ENCODE measurements at regions not wholly inside any gene's neighbourhood (a gene's known extent, or its start where the extent isn't known, plus 50 kb on each side); places are given as distances from the start of the nearest gene placed in this dataset.

DNA sequence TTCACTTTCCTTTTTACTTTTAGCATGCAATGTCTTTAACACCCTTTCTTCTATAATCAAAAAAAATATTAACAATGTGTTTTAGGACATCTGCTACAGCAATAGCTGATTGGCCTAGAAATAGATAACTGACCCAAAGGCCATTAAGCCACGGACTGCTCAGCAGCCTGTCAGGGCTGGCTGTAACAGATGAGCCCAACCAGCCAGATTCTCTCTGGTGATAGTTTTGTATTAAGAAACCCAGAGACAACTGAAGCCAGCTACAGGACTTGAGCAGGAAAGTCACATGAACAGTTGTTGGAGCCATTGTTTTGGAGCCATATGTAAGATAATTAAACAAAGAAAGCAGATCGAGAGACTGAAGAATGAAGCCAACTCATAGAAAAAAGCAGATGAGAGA, 80.3 kb downstream of the DDIT4L start:
- TF ChIP-seq, protein P1, sequence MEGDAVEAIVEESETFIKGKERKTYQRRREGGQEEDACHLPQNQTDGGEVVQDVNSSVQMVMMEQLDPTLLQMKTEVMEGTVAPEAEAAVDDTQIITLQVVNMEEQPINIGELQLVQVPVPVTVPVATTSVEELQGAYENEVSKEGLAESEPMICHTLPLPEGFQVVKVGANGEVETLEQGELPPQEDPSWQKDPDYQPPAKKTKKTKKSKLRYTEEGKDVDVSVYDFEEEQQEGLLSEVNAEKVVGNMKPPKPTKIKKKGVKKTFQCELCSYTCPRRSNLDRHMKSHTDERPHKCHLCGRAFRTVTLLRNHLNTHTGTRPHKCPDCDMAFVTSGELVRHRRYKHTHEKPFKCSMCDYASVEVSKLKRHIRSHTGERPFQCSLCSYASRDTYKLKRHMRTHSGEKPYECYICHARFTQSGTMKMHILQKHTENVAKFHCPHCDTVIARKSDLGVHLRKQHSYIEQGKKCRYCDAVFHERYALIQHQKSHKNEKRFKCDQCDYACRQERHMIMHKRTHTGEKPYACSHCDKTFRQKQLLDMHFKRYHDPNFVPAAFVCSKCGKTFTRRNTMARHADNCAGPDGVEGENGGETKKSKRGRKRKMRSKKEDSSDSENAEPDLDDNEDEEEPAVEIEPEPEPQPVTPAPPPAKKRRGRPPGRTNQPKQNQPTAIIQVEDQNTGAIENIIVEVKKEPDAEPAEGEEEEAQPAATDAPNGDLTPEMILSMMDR (conservative IDR thresholded peaks at IDR 0.05): no peak
- TF ChIP-seq ZFX (IDR thresholded peaks at IDR 0.05): no peak

Measured in C4-2B (cell line).